RWPE1 (cell line): ENCODE measurements at regions not wholly inside any gene's neighbourhood (a gene's known extent, or its start where the extent isn't known, plus 50 kb on each side); places are given as distances from the start of the nearest gene placed in this dataset.

Source experiments
- CTCF ChIA-PET: fragments of 350-600 bp; sonication (Branson Sonifier 250); formaldehyde crosslinking; extraction: SDS; loops from one replicate; lab custom pipeline; 2021; lab: Yijun Ruan, JAX
- POLR2A ChIA-PET: fragments of 400-600 bp; formaldehyde crosslinking; extraction: SDS; loops from one replicate; lab custom pipeline; 2020; ENCODE audit warnings: antibody characterized with exemption; ENCODE audit not compliant: low non-redundant PET; lab: Yijun Ruan, JAX
- DNase-seq: peaks from one replicate; pipeline ENCODE4 v3.0.0; 2012; ENCODE audit warnings: low spot score
- H3K27ac ChIP-seq: fragments of 450-650 bp; 2 replicates; pipeline ENCODE4 v1.5.1; 2017
- CTCF ChIP-seq: fragments of 450-650 bp; conservative IDR thresholded peaks from 2 replicates; pipeline ENCODE4 v1.5.1; 2017; ENCODE audit warnings: low read depth, mild to moderate bottlenecking

GRCh38 chr6:9896806-9897205 is 518.1 kb downstream of the TFAP2A start:
- TF ChIP-seq CTCF, result no peak
- no peak for DNase-seq
- ChIA-PET CTCF (interaction anchor here (0.5 kb wide), 1 partner anchor 1434 kb away, joined by 4 read pairs; no protein-coding TSS in a partner anchor), POLR2A (no interaction called here)
- H3K27ac ChIP-seq, result no peak overlapping the region

GRCh38 chr6:9890893-9891292 is 524.0 kb downstream of the TFAP2A start:
- ChIA-PET POLR2A (no interaction called here), CTCF (no interaction called here)
- DNase-seq, result no peak
- no peak for TF ChIP-seq CTCF
- no peak overlapping the region for H3K27ac ChIP-seq

GRCh38 chr6:9890469-9890868 is 524.4 kb downstream of the TFAP2A start:
- CTCF ChIA-PET, result no interaction called here
- no peak overlapping the region for H3K27ac ChIP-seq
- TF ChIP-seq CTCF, result no peak
- no peak for DNase-seq
- POLR2A ChIA-PET, result no interaction called here

- ChIA-PET POLR2A (no interaction called here), CTCF (no interaction called here)
- no peak for DNase-seq
- no peak overlapping the region for H3K27ac ChIP-seq
- no peak for TF ChIP-seq CTCF
Measured at GRCh38 chr6:9878535-9878934, 536.3 kb downstream of the TFAP2A start.

- ChIA-PET CTCF (interaction anchor here (0.6 kb wide), 1 partner anchor 564 kb away, joined by 3 read pairs; no protein-coding TSS in a partner anchor), POLR2A (no interaction called here)
Measured at GRCh38 chr6:9875605-9876353, 539.1 kb downstream of the TFAP2A start.

GRCh38 chr6:9862603-9863167 is 552.2 kb downstream of the TFAP2A start:
- CTCF ChIA-PET, result no interaction called here
- no peak for DNase-seq
- POLR2A ChIA-PET, result no interaction called here
- no peak overlapping the region for H3K27ac ChIP-seq
- no peak for TF ChIP-seq CTCF

More at GRCh38 chr6:9875605-9876353, 539.1 kb downstream of the TFAP2A start:
- H3K27ac ChIP-seq, result no peak overlapping the region
- DNase-seq, result no peak
- TF ChIP-seq CTCF, result no peak
